GM18870 (cell line): ENCODE measurements at regions not wholly inside any gene's neighbourhood (a gene's known extent, or its start where the extent isn't known, plus 50 kb on each side); places are given as distances from the start of the nearest gene placed in this dataset.

Source experiments
- ATAC-seq: cut with Tn5 transposase; IDR thresholded peaks from one replicate; pipeline ENCODE4 v1.9.1; 2021; ENCODE audit warnings: moderate library complexity; ENCODE audit not compliant: unreplicated experiment

DNA sequence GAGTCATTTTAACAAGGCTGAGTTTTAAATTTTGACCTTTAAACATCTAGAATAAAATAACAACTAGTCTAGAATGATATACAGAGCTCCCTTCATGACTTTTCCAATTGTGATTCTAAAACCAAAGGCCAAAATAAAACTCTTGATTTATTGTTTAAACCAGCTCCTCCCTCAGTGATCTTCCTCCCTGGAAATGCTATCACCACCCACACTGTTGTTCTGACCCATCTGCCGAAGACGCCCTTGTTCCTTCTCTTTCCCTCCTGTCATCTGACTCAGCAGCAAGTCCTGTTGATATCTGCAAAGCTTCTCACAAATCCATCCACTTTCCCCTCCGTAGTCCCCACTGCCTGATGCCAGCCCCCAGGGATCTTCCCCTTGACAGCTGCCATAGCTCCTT lies 231.6 kb upstream of the DYNLRB2 start:
- ATAC-seq: no peak

DNA sequence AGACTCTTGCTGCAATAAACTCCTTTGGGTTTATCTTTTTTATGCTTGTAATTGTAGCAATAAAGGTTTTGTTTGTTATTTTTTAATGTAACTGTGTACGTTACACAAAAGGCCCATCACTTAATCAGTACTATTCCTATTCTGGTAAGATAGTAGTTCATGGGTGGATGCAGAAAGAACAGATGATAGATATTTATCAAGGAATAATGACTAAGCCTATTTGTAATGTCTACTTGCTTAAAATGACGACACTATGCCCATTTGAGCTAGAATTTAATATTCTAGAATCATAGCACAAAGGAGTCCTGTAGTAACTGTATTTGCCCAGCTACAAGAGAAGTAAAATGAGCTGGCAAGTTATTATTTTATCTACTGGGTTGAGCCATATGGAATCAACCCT lies 235.4 kb upstream of the DYNLRB2 start:
- ATAC-seq: no peak

- ATAC-seq: no peak
Measured at GRCh38 chr16:80303691-80304090, 237.1 kb upstream of the DYNLRB2 start.

GRCh38 chr16:80300876-80301275 lies 239.9 kb upstream of the DYNLRB2 start:
- no peak for ATAC-seq

DNA sequence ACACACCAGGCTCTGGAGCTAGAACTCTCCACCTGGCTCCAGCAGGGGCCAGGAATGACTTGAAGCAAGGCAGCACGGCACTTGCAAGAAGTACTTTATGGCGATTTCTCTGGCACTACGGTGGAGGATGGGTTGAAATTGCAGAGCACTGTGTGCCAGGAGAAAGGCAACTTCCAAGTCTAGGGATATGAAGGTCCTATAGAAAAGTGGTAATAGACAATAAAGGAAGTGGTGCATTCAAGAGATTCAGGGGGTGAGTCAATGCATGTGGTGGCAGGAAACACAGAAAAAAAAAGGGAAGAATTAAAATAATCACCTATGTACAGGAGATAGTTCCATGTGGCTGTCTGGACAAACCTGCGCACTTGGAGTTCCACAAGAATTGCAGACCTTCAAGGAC lies 240.3 kb upstream of the DYNLRB2 start:
- no peak for ATAC-seq

- ATAC-seq: no peak
Measured at GRCh38 chr16:80299416-80299815, 241.4 kb upstream of the DYNLRB2 start.

GRCh38 chr16:80298676-80299075 lies 242.1 kb upstream of the DYNLRB2 start:
- no peak for ATAC-seq

DNA sequence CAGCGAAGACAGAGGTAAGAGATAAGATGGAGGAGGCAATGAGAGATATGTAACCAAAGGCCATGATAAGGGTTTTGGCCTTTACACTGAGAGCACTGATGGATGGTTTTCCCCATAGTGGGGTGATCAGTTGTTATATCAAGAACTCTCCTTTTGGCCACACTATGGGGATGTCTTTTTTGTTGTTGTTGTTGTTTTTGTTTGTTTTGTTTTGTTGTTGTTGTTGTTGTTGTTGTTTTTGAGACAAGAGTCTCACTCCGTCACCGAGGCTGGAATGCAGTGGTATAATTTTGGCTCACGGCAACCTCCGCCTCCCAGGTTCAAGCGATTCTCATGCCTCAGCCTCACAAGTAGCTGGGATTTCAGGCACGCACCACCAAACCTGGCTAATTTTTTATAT lies 244.8 kb upstream of the DYNLRB2 start:
- ATAC-seq: no peak

GRCh38 chr16:80294172-80294571 lies 246.6 kb upstream of the DYNLRB2 start:
- ATAC-seq: no peak

DNA sequence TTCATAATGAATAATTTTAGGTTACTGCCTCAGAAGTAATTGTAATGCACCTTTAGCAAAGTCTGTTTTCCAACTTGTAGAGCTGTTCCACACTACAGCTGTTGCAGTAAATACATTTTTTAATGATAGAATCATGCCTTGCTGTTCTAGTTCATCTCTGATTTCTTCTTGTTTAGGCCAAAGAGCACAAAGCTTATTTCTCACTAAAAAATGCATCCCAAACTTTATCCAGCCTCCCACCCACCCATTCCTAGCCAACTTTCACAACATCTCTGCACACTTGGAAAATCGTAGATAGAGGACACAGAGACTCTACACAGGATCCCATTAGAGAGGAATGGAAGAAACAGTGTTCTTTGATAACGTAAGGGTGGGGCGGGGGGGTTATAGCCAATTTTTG lies 252.2 kb upstream of the DYNLRB2 start:
- no peak for ATAC-seq

DNA sequence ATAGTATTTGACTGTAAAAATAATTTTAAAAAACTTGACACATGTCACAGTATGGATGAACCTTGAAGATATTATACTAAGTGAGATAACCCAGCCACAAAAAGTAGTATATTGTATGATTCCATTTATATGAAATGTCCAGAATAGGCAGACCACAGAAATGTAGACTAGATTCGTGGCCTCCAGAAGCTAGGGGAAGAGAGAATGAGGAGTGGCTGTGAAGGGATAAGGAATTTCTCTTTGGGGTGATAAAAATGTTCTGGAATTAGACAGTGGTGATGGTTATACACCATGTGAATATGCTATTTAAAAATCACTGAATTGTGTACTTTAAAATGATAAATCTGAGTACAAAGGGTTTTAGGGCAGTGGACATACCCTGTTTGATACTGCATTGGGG lies 253.1 kb upstream of the DYNLRB2 start:
- no peak for ATAC-seq

- no peak for ATAC-seq
Measured at GRCh38 chr16:80285104-80285503, 255.7 kb upstream of the DYNLRB2 start.

DNA sequence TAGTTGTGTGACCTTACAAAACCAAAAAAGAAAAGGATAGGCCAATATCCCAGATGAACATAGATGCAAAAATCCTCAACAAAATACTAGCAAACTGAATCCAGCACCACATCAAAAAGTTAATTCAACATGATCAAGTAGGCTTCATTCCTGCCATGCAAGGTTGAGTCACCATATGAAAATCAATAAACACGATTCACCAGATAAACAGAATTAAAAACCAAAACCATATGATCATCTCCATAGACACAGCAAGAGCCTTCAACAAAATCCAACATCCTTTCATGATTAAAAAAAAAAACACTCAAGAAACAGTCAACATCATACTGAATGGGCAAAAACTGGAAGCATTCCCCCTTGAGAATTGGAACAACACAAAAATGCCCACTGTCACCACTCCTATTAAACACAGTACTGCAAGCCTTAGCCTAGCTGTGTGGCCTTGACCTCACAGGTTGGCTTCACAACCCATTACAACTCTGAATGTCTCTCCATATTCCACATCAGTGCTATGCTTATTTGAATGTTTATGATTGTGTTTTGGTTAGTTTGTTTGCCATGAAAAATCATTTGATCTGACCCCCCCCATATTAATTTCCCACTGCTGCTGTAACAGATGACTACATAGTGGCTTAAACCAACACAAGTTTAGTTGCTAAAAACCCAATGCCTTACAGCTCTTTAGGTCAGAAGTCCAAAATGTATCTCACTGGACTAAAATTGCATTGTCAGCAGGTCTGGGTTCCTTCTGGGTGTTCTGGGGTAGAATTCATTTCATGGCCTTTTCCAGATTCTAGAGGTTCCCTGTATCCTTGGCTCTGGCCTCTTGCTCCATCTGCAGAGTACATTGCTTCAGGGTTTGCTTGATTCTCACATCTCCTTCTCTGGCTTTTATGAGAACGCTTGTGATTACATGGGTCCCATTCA lies 257.1 kb upstream of the DYNLRB2 start:
- ATAC-seq: no peak

DNA sequence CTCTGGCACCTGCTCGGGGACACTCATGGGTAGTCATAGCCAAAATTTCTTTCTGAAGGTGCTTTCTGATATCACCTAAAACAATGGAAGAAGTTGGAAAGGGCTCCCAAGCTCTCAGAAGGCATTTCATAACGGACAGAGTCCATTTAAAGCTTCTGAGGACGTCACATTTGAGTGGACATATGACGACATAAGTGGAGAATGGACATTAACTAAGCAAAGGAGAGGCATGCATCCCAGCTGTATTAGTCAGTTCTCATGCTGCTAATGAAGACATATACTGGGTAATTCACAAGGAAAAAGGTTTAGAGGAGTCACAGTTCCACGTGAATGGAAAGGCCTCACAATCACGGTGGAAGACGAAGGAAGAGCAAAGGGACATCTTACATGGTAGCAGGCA lies 260.2 kb upstream of the DYNLRB2 start:
- ATAC-seq: no peak

- no peak for ATAC-seq
Measured at GRCh38 chr16:80279656-80280055, 261.1 kb upstream of the DYNLRB2 start.

- no peak for ATAC-seq
Measured at GRCh38 chr16:80277182-80277581, 263.6 kb upstream of the DYNLRB2 start.

DNA sequence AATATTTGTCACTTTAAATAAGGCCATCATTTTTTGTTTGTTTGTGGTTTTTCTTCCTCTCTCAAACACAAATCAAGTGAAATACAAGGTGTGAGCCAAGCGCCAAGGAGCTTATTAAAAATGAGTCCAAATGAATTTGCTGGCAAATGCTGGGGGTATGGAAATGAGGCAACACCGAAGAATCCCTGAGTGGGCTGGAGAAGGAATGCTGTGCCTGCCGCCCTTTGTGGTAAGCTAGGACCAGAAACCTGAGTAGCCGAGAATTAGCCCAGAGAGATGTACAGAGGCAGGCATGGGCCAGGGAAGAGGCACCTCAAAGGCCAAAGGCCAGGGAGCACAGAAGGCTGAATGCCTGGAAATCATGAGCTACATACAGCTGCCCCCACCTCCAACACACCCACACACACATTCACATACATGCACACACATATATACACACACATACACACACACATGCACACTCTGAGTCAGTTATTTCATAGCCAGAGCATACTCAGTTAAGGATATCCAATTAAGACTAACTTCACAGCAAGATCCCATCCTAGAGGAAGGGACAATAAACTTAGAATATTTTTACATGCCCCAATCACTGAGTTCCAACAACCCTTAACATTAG lies 266.1 kb upstream of the DYNLRB2 start:
- ATAC-seq: no peak

DNA sequence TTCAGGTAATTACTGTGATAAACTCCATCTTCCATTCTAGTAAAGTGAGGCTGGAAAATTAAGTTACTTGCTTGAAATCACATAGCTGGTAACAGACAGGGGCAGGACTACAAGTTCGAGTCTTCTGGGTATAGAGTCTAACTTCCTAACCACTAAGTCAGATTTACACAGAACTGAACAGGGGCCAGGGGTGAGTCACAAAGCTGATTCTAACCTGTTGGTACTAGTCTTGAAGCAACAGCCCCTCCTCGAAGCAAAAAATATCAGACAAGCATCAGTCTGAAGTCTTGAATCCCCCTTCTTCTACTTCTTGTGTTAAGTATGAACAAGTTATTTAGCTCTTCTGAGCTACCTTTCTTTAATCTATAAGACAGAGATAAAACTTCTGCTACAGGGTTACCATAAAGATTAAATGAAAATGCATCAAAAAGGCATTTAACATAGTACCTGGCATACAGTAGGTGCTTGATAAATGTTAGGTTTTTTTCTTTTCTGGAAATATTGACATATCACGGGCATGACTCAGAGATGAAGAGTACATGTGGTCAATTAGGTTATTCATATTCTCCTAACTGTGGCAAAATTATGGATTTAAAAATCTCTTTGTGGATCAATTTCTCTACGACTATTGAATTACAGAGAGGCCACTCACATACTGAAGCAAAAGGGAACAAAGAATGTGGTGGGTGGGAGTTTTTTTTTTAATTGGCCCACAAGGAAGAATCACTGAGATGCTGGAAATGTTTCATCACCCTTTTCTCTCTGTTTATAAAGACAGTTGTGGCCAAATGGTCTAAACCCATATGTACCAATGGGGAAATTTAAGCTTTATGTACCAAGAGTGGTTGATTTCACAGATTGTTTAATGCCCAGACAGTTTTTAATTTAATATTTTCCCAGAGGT lies 266.9 kb upstream of the DYNLRB2 start:
- no peak for ATAC-seq

DNA sequence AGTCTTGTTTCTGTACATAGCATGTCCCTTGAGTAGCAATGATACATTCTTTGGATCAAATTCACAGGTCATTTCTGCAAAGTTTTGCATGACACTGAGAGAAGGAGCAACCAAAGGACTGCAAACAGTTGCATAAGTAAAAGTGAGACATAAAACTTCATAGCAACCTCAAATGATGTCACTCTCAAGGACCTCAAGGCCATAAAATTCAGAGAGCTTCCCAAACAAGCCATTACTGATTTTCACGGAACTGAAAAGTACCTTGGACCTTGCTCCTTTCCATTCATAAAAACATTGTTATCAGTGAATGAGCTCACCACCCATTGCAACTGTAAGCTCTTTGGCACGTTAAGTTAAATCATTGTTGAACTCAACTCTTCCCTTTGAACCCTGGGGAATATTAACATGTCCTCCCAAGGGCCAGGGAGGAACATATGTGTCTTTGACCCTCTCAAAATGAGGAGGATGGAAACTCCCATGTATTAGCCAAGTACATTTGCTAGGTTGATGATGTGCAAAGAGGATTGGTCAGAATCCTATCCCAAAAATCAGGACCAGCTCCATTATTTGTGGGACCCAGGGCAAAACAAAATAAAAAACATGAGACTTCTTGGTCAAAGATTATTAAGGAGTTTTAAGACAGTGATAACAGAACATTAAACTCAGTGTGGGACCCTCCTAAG lies 275.0 kb upstream of the DYNLRB2 start:
- ATAC-seq: no peak

- no peak for ATAC-seq
Measured at GRCh38 chr16:80263848-80264694, 276.7 kb upstream of the DYNLRB2 start.
